MCF 10A (cell line): ENCODE measurements at regions not wholly inside any gene's neighbourhood (a gene's known extent, or its start where the extent isn't known, plus 50 kb on each side); places are given as distances from the start of the nearest gene placed in this dataset.

Experiments
- BruUV-seq: library from RNA; stranded (reverse); fragments of 400-500 nt; replicated peaks from 2 replicates; lab custom pipeline; 2021; lab: Mats Ljungman, UMichigan
- CTCF ChIA-PET: fragments of 300-600 bp; sonication (Branson Sonifier 250); formaldehyde crosslinking; extraction: SDS; loops from one replicate; lab custom pipeline; 2021; ENCODE audit warnings: antibody characterized with exemption, inconsistent platforms; lab: Yijun Ruan, JAX
- POLR2A ChIA-PET: fragments of 300-600, 350-650 bp; sonication (Branson Sonifier 250); formaldehyde crosslinking; extraction: SDS; loops from one replicate; lab custom pipeline; 2020; ENCODE audit warnings: antibody characterized with exemption, inconsistent platforms; lab: Yijun Ruan, JAX
- DNase-seq: peaks from one replicate; pipeline ENCODE4 v3.0.0-alpha.2; 2018; ENCODE audit not compliant: unreplicated experiment
- H3K27ac Mint-ChIP-seq: one replicate; pipeline ENCODE4 v1.8.0; 2022; ENCODE audit warnings: mild to moderate bottlenecking, low read depth, mixed read lengths; ENCODE audit not compliant: unreplicated experiment
- H3K27me3 Mint-ChIP-seq: one replicate; pipeline ENCODE4 v1.8.0; 2022; ENCODE audit warnings: mixed read lengths; ENCODE audit not compliant: insufficient read depth, unreplicated experiment
- H3K36me3 Mint-ChIP-seq: one replicate; pipeline ENCODE4 v1.8.0; 2022; ENCODE audit warnings: mild to moderate bottlenecking, moderate library complexity, mixed read lengths; ENCODE audit not compliant: insufficient read depth, unreplicated experiment
- H3K4me1 Mint-ChIP-seq: one replicate; pipeline ENCODE4 v1.8.0; 2022; ENCODE audit warnings: mixed read lengths; ENCODE audit not compliant: insufficient read depth, unreplicated experiment
- H3K4me3 Mint-ChIP-seq: one replicate; pipeline ENCODE4 v1.8.0; 2022; ENCODE audit warnings: mild to moderate bottlenecking, moderate library complexity, mixed read lengths; ENCODE audit not compliant: unreplicated experiment
- H3K9me3 Mint-ChIP-seq: one replicate; pipeline ENCODE4 v1.8.0; 2022; ENCODE audit warnings: mixed read lengths; ENCODE audit not compliant: unreplicated experiment
- intact Hi-C: fragments of 100-400 bp; cut with micrococcal nuclease; formaldehyde crosslinking; loops from 2 replicates; pipeline ENCODE4 v1.14.1; 2022
- TF ChIP-seq, protein P1 (sequence below): fragments of 200-600 bp; IDR thresholded peaks from one replicate; pipeline ENCODE4 v1.8.0; 2022; ENCODE audit warnings: antibody characterized with exemption, mild to moderate bottlenecking; ENCODE audit not compliant: unreplicated experiment

DNA sequence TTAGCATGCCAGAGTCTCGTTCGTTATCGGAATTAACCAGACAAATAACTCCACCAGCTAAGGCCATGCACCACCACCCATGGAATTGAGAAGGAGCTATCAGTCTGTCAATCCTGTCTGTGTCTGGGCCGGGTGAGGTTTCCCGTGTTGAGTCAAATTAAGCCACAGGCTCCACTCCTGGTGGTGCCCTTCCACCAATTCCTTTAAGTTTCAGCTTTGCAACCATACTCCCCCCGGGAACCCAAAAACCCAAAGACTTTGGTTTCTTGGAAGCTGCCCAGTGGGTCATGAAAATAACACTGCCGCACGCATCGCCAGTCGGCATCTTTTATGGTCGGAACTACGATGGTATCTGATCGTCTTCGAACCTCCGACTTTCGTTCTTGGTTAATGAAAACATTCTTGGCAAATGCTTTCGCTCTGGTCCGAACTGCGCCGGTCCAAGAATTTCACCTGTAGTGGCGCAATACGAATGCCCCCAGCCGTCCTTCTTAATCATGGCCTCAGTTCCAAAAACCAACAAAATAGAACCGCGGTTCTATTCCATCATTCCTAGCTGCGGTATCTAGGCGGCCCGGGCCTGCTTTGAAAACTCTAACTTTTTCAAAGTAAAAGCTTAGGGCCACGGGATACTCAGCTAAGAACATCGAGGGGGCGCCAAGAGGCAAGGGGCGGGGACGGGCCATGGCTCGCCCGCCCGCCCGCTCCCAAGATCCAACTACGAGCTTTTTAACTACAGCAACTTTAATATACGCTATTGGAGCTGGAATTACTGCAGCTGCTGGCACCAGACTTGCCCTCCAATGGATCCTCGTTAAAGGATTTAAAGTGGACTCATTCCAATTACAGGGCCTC lies 1958.5 kb upstream of the DEFB115 start:
- no peak overlapping the region for H3K27ac Mint-ChIP-seq
- TF ChIP-seq, protein P1, sequence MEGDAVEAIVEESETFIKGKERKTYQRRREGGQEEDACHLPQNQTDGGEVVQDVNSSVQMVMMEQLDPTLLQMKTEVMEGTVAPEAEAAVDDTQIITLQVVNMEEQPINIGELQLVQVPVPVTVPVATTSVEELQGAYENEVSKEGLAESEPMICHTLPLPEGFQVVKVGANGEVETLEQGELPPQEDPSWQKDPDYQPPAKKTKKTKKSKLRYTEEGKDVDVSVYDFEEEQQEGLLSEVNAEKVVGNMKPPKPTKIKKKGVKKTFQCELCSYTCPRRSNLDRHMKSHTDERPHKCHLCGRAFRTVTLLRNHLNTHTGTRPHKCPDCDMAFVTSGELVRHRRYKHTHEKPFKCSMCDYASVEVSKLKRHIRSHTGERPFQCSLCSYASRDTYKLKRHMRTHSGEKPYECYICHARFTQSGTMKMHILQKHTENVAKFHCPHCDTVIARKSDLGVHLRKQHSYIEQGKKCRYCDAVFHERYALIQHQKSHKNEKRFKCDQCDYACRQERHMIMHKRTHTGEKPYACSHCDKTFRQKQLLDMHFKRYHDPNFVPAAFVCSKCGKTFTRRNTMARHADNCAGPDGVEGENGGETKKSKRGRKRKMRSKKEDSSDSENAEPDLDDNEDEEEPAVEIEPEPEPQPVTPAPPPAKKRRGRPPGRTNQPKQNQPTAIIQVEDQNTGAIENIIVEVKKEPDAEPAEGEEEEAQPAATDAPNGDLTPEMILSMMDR, result no peak
- H3K4me1 Mint-ChIP-seq, result no peaks in the 10 kb centered on the region
- DNase-seq, result no peak
- H3K27me3 Mint-ChIP-seq, result no peaks in the 10 kb centered on the region
- POLR2A ChIA-PET, result no interaction called here
- H3K36me3 Mint-ChIP-seq, result no peaks in the 10 kb centered on the region
- no TSS peak for BruUV-seq
- CTCF ChIA-PET, result no interaction called here
- intact Hi-C loops, result no loop called here
- peaks cover 11% of the 10 kb centered on the region for H3K9me3 Mint-ChIP-seq
- no peak overlapping the region for H3K4me3 Mint-ChIP-seq

DNA sequence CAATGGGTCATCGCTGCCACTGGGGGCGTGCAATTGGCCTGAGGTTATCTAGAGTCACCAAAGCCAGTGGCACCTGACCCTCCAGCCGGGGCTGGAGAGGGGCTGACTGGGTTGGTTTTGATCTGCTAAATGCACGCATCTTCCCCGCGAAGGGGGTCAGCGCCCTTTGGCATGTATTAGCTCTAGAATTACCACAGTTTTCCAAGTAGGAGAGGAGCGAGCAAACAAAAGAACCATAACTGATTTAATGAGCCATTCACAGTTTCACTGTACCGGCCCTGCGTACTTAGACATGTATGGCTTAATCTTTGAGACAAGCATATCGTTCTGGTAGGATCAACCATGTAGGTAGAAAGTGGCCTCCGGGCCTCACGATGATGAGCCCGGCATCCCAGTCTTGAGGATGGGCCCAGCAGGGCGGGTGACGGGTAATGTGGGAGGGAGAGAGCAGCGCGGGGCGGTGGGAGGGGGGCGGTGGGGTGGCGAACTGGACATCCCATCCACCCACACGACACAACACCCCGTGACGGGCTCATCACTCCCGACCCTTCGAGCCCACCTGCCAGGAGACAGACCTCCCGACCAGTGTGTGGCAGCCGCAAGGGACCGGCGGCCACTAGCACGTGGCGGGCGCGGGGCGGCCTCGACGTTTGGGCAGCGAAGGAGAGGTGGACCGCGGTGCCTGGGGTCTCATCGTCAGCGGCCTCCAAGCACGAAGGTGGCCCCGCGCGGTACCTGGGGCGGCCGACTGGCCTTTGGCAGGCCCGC lies 1957.5 kb upstream of the DEFB115 start:
- BruUV-seq, result no TSS peak
- POLR2A ChIA-PET, result no interaction called here

GRCh38 chr20:29300579-29301551 lies 1956.6 kb upstream of the DEFB115 start:
- BruUV-seq, result no TSS peak
- CTCF ChIA-PET, result no interaction called here
- no peak for DNase-seq
- POLR2A ChIA-PET, result no interaction called here
- H3K27me3 Mint-ChIP-seq, result no peaks in the 10 kb centered on the region
- H3K27ac Mint-ChIP-seq, result no peak overlapping the region
- H3K36me3 Mint-ChIP-seq, result no peaks in the 10 kb centered on the region
- H3K4me1 Mint-ChIP-seq, result no peaks in the 10 kb centered on the region
- intact Hi-C loops, result no loop called here
- H3K9me3 Mint-ChIP-seq, result peaks cover 27% of the 10 kb centered on the region
- no peak overlapping the region for H3K4me3 Mint-ChIP-seq
- TF ChIP-seq, protein P1, result no peak

More for the DNA sequence above, 1957.5 kb upstream of the DEFB115 start:
- no peak overlapping the region for H3K27ac Mint-ChIP-seq
- H3K36me3 Mint-ChIP-seq, result no peaks in the 10 kb centered on the region
- intact Hi-C loops, result no loop called here
- CTCF ChIA-PET, result no interaction called here
- TF ChIP-seq, protein P1, result no peak
- no peaks in the 10 kb centered on the region for H3K27me3 Mint-ChIP-seq
- no peaks in the 10 kb centered on the region for H3K4me1 Mint-ChIP-seq
- no peak for DNase-seq
- H3K4me3 Mint-ChIP-seq, result no peak overlapping the region
- peaks cover 18% of the 10 kb centered on the region for H3K9me3 Mint-ChIP-seq
